ENCODE measurements at regions not wholly inside any gene's neighbourhood (a gene's known extent, or its start where the extent isn't known, plus 50 kb on each side); places are given as distances from the start of the nearest gene placed in this dataset.
A peak's percentile ranks its signal among the peaks of the same experiment; 100 is the strongest.
"Not testable (repeated sequence)": the region's sequence is repeated elsewhere in the genome, so short reads cannot be mapped to it uniquely, and the experiment has no call there.

DNA sequence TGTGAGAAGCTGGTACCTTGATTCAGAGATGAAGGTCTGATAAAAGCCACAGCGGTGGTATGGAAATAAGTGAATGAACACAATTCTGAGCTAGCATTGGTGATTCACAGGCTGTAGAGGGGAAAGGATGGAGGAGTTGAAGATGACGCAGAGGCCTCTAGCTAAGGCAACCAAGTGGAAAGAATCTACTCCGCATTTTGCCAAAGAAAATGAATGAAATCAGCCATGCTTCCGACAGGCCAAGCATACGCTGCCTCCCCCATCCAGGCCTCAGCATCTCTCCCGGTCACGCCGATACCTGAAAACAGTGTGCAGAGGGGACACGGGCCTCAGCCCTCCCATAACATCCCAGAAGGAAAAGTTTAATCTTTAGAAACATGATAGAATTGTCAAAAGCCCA is 124.3 kb upstream of the UNC5B start:
- no peaks in the 10 kb centered on the region for H3K9me3 ChIP-seq
- peak in 1 of 3 donors; percentile 6 for DNase-seq

DNA sequence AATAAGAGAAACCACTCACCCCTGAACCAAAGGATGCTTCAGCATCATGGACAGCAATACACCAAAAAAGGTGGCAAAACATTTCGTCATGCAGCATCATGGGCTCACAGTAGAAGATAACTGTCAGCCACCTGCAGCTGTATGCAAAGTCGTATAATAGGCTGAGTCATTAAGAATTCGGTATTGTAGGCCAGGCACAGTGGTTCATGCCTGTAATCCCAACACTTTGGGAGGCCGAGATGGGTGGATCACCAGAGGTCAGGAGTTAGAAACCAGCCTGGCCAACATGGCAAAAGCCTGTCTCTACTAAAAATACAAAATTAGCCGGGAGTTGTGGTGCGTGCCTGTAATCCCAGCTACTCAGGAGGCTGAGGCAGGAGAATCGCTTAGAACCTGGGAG is 123.8 kb upstream of the UNC5B start:
- H3K4me3 ChIP-seq, H3K4me1 ChIP-seq, H3K9me3 ChIP-seq, DNase-seq, H3K27me3 ChIP-seq, H3K27ac ChIP-seq, H3K36me3 ChIP-seq: not testable (repeated sequence)

More for the DNA sequence above, 124.3 kb upstream of the UNC5B start:
- no peak overlapping the region for H3K27ac ChIP-seq
- no peaks in the 10 kb centered on the region for H3K36me3 ChIP-seq
- H3K4me3 ChIP-seq, result no peak overlapping the region
- H3K4me1 ChIP-seq, result no peaks in the 10 kb centered on the region
- TF ChIP-seq, protein P1, sequence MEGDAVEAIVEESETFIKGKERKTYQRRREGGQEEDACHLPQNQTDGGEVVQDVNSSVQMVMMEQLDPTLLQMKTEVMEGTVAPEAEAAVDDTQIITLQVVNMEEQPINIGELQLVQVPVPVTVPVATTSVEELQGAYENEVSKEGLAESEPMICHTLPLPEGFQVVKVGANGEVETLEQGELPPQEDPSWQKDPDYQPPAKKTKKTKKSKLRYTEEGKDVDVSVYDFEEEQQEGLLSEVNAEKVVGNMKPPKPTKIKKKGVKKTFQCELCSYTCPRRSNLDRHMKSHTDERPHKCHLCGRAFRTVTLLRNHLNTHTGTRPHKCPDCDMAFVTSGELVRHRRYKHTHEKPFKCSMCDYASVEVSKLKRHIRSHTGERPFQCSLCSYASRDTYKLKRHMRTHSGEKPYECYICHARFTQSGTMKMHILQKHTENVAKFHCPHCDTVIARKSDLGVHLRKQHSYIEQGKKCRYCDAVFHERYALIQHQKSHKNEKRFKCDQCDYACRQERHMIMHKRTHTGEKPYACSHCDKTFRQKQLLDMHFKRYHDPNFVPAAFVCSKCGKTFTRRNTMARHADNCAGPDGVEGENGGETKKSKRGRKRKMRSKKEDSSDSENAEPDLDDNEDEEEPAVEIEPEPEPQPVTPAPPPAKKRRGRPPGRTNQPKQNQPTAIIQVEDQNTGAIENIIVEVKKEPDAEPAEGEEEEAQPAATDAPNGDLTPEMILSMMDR (IDR thresholded peaks at IDR 0.05), result no peak
- TF ChIP-seq POLR2A (IDR thresholded peaks at IDR 0.05), result no peak
- no peaks in the 10 kb centered on the region for H3K27me3 ChIP-seq

DNA sequence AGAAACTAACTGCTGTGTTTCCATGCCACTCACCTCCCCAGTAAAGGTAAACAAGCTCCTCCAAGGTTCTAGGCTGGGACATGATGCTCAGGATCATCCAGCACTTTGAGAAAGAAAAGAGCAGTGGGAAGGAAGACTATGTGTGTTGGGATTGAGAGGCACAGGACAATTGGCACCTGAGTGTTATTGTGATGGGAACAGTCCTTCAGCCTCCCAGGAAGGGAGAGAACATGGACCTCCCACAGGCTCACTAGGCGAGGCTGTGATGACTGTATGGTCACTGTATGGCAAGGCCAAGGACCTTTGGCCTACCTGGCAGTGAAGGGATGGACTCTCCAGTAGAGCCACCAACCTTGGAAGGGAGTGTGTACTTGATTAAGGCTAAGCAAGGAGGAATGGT is 123.2 kb upstream of the UNC5B start:
- no peaks in the 10 kb centered on the region for H3K27me3 ChIP-seq
- no peak overlapping the region for H3K27ac ChIP-seq
- H3K9me3 ChIP-seq, result no peaks in the 10 kb centered on the region
- TF ChIP-seq, protein P1 (IDR thresholded peaks at IDR 0.05), result no peak
- TF ChIP-seq POLR2A (IDR thresholded peaks at IDR 0.05), result no peak
- H3K4me1 ChIP-seq, result no peaks in the 10 kb centered on the region
- no peaks in the 10 kb centered on the region for H3K36me3 ChIP-seq
- no peak overlapping the region for H3K4me3 ChIP-seq
- DNase-seq, result peak in 1 of 3 donors; percentile 34

DNA sequence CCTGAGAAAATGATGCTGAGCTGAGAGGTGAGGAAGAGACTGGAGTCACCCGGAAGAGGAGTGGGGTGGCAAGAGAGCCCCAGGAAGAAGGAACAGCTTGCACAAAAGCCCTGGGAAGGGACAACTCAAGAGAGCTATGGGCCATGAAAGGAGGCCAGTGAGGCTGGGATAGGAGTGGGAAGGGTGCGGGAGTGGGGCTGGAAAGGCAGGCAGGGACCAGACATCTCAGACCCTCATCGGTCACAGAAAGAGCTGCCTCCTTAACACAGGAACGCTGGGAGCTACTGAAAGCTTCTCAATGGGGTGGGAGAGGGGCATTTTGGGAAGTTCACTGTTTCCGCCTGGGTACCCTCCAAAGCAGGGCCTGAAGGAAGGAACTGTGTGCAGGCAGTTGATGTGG is 122.0 kb upstream of the UNC5B start:
- TF ChIP-seq, protein P1 (IDR thresholded peaks at IDR 0.05), result no peak
- no peak for TF ChIP-seq POLR2A (IDR thresholded peaks at IDR 0.05)
- Histone ChIP-seq H3K27ac (no peak overlapping the region), H3K4me1 (no peaks in the 10 kb centered on the region), H3K4me3 (no peak overlapping the region), H3K36me3 (no peaks in the 10 kb centered on the region), H3K9me3 (no peaks in the 10 kb centered on the region), H3K27me3 (no peaks in the 10 kb centered on the region)
- peak in 1 of 3 donors; percentile 11 for DNase-seq

DNA sequence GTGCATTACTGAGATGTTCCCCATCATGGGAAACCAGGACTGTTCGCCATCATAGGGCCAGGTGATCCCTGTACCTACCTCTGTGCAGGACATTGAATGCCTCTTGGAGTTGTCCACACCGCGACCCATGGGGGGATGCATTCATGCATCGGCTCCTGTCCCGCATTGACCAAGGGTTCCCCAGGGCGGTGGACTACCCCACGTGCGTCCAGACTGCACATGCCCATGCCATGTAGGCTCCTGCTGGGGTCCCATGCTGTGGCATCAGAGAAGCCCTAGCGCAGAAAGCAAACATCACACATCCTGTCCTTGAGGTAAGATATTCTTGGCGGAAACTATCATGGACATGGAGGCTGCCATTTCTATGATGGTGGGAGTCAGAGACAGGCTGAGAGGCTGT is 121.6 kb upstream of the UNC5B start:
- TF ChIP-seq, protein P1 (IDR thresholded peaks at IDR 0.05), result no peak
- TF ChIP-seq POLR2A (IDR thresholded peaks at IDR 0.05), result no peak
- peak in 2 of 3 donors; percentile 35 to 37 for DNase-seq
- no peaks in the 10 kb centered on the region for H3K27me3 ChIP-seq

DNA sequence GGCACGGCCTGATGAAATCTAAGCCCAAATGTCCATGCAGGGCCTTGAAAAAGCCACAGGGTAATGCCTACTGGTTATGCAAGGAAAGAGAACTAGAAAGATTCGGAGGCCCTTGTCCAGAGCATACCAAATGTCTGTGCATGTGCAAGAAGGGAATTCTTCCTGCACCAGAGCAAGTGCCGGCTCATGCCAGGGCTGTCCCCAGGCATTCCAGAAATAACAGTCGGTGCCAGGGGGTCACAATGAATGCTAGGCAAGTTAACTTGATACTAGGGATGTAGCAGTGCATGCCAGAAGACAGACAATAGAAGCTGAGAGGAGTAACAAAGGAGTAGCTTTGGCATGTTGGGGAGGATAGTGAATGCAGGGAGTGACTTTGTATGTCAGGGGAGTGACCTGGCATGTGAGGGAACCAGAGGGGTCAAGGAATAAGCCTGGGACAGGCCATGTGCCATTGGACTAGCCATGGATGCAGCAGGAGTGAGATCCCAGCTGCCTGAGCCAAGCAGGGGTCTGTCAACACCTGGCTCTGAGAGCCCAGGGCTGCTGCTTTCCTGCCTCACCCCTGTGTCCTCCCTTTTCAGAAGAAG is 119.5 kb upstream of the UNC5B start:
- no peaks in the 10 kb centered on the region for H3K4me1 ChIP-seq
- H3K9me3 ChIP-seq, result no peaks in the 10 kb centered on the region
- H3K27ac ChIP-seq, result no peak overlapping the region
- H3K27me3 ChIP-seq, result no peaks in the 10 kb centered on the region
- TF ChIP-seq POLR2A (IDR thresholded peaks at IDR 0.05), result no peak
- TF ChIP-seq, protein P1 (IDR thresholded peaks at IDR 0.05), result no peak
- no peak overlapping the region for H3K4me3 ChIP-seq
- H3K36me3 ChIP-seq, result no peaks in the 10 kb centered on the region
- peak in 1 of 3 donors; percentile 3 for DNase-seq

More for the DNA sequence above, 121.6 kb upstream of the UNC5B start:
- H3K9me3 ChIP-seq, result no peaks in the 10 kb centered on the region
- H3K4me3 ChIP-seq, result no peak overlapping the region
- no peaks in the 10 kb centered on the region for H3K4me1 ChIP-seq
- H3K27ac ChIP-seq, result no peak overlapping the region
- no peaks in the 10 kb centered on the region for H3K36me3 ChIP-seq
